ENCODE measurements at regions not wholly inside any gene's neighbourhood (a gene's known extent, or its start where the extent isn't known, plus 50 kb on each side); places are given as distances from the start of the nearest gene placed in this dataset.
"Not testable (repeated sequence)": the region's sequence is repeated elsewhere in the genome, so short reads cannot be mapped to it uniquely, and the experiment has no call there.

DNA sequence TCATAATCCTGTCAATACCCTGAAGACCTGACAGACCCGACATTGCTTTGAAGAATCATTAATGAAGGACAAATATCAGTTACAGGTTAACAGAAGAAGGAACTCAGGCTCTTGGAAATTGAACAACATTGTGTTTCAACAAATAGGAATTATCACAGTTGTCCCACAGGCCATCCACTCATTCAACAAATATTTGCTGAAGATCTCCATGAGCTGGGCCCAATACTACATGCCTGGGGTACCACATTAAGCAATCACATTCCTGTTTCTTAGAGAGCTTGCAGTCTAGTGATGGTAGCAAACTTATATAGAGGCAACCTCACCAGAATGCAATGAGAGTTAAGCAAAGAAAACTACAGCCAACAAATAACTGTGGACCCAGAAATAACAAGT lies 671.6 kb upstream of the ACVR2A start:
- peak; percentile 13 for DNase-seq

DNA sequence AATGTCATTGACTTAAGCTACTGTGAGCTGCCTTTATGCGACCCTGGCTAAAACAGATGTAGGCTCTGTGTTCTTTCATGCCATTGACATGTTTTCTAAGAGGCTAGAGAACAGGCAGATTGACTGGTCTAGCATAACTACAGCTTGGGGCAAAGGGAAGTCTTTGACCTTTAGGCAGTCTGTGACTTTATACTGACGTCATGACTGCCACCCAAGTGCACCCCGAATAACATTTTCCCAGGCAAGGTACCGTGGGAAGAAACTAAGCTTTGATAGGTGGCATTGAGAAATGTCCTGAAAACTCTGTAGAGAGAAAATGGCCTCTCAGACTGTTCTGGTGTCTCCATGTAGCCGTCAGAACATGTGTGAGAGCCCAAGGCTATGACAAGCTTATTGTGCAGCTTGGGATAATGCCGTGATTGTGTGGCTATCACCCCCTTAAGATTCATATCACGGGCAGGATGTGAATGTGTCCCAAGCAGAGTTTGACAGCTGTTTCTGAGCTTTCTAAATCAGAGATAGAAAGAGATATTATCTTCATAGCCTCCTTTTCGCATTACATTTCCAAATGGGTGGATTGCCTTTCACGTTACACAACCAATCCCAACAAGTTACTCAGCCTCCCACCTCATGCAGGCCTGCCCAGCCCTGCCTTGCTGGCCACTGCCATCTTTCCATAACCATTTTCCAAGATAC lies 672.2 kb upstream of the ACVR2A start:
- no peak for DNase-seq

DNA sequence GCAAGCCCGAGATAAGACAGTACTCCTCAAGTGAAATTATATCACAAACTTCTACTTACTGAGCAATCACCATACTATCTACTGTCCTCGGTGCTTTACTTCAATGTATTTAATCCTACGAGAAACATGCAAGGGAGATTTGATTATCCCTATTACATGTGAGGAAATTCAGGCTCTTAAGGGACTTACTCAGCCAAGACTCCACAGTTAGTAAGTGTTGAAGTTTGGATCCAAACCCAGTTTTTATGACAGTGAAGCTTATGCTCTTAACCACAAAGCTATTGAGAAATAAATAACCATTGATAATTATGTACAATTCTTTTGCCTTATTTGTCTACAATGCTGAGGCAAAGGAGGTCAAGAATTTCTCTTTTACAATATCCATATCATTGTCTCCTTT lies 672.9 kb upstream of the ACVR2A start:
- DNase-seq: peak; percentile 12

DNA sequence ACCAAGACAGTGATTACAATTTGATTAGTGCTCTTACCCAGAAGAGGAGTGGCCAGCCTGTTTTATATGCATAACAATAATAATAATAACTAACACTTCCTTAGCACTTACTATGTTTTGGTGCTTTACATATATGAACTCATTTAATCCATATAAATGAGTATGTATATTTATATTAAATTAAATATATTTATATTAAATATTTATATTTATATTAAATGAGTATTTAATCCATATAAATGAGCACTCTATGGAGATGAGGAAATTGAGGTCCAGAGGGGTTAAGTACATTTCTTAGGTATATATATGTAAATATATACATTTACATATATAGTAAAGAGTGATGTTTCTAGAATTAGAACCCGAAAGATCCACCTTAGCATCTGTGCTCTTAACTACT lies 673.9 kb upstream of the ACVR2A start:
- DNase-seq: no peak

DNA sequence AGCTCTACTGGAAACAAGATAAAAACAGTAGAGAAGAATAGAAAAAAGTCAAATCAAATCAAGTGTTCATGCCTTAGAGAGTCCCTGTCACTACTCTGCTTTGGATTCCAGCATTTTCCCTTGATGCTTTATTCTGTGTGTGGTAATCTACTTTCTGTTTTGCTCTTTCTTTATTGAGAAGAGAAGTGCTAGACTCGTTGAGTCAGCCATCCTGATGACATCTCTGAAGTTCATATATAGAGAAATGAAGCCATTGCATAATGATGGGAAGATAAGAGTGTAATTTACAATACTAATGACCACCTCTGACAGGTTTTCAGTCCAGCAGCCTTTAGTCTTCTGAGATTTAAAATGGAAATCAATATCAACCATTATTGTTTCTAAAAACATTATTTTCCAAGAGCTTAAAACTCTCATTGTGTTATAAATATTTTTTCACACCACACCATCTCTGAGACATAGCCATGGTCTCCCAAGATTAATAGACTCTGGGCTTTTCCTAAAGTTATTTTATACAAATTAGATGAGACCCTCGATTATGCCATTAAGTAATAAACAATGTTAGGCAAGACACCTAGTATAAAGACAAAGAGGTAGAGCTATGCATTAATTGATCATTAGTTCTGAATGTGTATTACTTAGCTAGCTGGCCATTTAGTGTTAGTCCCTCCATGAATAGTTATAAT lies 679.0 kb upstream of the ACVR2A start:
- DNase-seq: no peak

DNA sequence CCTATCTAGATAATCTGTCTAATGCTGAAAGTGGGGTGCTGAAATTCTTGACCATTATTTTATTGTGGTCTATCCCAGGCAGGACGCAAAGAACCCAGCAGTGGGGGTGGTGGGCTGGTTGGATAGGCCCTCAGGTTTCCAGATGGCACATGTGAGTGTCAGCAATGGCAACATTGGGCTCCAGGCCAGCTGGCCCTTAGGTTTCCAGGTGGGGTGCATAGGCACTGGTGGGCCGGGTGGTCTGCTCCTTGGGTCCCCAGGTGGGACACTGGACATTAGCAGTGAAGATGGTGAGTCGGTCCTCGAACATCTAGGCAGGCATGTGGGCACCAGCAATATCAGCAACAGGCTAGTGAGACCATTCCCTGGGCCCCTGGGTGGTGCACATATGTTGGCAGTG lies 680.3 kb upstream of the ACVR2A start:
- no peak for DNase-seq

DNA sequence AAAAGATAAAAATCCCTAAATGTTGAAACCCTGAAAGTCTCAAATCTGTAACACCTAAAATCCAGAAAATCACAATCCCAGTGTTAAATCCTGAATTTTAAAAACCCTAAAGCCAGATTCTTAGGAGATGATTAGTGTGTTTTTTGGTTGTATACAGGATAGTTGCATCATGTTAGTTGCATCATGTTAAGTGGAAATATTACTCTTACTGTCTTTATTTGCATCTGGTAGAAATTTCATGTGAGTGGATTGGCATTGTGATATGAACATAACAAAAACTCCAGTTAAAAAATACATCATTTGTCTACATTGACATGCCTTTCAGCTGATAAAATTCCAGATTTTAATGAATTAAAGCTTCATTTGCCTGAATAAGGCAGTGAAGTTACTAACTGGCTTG lies 683.1 kb upstream of the ACVR2A start:
- no peak for DNase-seq

DNA sequence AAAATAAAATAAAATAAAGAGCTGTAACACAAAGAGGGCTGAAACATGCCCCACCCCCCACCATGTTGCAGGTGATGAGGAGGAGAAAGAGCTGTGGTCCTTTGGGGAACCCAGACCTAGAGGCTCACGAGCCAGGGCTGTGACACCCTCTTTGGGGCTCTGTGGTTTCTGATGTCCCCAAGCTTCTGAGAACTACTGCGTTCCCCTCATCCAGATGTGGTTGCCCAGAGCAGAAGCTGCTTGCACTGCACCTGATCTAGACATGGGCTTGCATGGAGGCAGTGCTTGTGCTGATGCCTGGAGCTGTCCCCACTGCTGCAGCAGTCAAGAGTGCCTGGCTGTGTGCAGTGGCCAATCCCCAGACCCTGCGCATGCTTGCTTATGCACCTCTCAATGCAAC lies 687.9 kb upstream of the ACVR2A start:
- DNase-seq: no peak

DNA sequence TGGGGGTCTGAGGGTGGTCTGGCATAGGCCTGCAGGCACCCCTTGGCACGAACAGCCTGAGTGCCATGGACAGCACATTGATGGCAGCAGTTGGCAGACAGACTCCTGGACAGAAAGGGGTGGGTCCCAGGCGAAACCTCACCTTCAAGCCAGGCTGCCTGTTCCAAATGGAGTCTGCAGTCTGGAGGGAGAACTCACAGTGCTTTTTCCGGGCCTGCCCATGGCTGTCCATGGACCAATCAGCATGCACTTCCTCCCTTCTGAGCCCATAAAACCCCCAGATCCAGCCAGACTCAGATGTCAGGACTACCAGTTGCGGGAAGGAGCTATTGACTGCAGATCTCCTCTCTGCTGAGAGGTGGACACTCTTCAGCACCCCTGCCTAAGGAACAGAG lies 694.6 kb upstream of the ACVR2A start:
- DNase-seq: no peak

DNA sequence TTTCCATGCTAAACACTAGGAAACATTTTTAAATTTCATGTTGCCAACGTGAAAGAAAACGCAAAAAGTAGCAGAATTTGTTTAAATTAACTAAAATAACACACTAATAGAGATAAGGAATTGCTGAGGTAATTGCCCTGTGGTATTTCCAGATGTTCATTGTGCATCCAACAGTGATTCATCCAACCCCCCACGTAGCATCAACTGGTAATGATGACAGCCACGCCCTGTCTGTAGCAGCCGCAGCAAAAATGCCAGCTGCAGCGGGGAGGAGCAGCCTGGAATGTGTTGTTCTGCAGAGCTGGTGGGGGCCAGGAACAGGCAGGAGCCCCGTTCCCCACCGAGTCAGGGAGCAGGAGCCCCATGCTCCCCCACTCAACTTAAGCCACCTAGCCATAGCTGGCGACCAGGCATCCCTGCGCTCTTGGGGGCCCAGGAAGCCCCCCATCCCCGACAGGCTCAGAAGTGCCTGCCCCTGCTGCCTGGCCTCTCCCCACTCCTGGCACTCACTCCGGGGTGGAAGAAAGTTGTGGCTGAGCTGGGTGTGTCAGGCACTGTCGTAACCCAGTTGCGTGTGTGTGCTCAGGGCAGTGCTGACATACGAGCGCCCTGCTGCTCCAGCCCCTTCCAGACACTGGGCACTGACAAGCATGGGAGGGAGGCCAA lies 695.1 kb upstream of the ACVR2A start:
- no peak for DNase-seq

DNA sequence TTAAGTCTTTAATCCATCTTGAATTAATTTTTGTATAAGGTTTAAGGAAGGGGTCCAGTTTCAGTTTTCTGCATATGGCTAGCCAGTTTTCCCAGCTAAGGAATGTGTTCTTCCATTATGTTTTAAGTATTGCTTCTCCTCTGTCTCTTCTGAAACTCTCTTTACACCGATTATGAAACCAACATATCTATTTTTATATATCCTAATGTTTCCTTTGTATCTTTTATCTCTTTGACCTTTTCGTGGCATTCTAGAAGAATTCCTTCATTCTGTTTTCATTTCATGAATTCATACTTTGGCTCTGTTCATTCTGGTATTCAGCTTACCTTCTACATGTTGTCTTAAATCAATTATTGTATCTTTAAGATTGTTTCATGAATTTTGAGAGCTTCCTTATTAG lies 697.0 kb upstream of the ACVR2A start:
- DNase-seq: no peak

DNA sequence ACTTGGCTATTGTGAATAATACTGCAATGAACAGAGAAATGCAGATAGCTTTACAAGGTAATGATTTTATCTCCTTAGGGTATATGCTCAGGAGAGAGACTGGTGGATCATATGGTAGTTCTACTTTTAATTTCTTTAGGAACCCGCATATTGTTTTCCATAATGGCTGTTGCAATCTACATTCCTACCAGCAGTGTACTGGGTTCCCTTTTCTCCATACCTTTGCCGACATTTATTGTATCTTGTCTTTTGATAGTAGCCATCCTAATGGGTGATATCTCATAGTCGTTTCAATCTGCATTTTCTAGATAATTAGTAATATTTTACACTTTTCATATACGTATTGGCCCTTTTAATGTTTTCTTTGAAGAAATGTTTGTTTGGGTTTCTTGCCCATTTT lies 702.9 kb upstream of the ACVR2A start:
- DNase-seq: no peak

DNA sequence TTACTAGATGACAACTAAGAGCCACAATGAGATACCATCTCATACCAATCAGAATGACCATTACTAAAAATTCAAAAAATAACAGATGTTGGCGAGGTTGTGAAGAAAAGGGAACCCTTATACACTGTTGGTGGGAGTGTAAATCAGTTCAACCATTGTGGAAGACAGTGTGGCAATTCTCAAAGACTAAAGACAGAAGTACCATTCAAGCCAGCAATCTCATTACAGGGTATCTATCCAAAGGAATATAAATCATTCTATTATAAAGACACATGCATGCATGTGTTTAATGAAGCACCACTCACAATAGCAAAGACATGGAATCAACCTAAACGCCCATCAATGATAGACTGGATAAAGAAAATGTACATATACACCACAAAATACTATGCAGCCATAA lies 705.1 kb upstream of the ACVR2A start:
- not testable (repeated sequence) for DNase-seq

DNA sequence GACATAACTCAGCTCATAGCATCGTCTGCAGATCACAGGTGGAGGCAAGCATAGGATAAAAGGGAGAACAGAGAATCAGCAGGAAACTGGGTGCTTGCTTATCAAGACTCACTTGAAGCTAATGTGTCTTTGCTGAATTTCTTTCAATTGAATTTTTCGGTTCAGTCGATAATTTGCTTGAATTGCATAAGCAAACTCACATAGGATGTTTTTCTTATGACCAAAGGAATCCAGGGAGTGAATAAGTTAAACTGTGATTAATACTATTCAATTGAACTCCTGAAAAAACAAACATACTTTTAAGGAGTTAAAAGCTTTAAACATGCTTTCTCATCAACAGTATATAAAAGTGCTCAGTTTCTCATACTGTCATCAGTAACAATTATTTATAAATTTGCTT lies 707.1 kb upstream of the ACVR2A start:
- no peak for DNase-seq

DNA sequence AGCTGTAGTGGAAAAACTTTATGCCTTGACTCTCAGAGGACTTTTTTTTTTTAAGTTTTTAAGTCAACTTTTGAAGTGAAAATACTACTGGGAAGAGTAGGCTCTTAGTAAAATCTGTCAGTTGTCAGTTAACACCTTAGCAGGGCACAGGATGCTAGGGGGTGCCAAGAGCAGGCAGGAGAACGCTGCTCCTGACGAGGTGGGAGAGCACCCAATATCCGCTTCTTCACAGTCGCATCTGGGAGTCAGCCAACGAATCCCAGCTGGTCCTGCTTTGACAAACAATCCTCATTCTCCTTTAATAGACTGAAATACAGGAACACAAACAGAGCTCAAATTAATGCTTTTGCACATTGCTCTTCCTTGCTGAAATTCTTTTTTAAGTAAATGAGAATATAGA lies 709.5 kb upstream of the ACVR2A start:
- DNase-seq: no peak

DNA sequence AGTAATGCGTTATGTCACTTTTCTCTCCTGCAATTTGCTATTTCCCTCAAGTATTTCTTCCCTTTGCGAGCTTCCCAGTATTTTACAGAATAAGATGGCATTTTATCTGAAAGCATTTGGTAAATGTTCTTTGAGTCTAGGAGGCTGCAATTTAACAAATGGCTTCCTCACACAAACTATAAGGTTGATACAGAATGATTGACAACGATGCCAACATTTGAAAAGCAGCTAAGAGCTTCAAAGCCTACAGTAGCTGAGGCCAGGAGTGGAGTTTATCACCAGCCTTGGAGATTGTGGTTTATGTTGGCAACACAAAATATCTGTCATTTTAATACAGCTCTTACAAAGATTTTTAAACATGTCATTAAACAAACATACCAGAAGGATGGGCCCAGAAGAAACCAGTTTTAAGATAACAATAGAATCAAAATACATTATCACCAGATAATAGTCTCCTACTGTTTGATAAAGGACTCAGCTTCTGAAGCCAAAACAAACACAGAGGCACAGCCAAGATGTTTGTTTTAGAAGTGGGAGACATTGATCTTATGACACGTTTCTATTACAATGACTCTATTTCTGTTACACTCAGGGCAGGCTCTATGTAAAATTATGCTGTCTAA lies 711.4 kb upstream of the ACVR2A start:
- DNase-seq: no peak

DNA sequence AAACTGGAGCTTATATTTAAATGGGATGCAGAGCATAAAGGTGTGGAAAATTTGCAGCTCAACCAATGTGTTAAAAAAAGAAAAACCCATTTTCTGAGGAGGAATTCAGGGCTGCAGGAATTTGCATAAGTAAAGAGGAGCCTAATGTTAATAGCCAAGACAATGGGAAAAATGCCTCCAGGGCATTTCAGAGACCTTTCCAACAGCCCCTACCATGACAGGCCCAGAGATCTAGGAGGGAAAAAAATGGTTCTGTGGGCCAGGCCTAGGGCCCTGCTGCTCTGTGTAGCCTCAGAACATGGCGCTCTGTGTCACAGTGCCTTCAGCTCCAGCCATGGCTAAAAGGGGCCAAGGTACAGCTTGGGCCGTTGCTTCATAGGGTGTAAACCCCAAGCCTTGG lies 719.7 kb upstream of the ACVR2A start:
- no peak for DNase-seq

DNA sequence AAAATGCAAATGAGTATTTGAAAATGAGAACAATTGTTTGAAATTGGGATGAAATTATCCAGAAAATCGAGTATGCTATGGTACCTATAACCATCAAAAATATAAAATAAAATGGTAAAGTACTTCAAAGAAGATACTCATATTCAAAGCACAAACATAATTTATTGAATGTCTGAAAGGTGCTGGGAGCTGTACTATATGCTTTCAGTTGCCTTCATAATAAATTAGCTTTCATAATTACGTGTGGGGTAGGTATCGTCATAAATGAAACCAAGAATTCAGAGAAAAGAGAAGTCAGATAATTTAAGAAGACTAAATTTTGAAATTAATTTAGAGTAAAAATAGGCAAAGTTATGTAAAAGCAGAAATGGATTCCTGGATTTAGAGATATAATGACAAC lies 721.9 kb upstream of the ACVR2A start:
- no peak for DNase-seq

DNA sequence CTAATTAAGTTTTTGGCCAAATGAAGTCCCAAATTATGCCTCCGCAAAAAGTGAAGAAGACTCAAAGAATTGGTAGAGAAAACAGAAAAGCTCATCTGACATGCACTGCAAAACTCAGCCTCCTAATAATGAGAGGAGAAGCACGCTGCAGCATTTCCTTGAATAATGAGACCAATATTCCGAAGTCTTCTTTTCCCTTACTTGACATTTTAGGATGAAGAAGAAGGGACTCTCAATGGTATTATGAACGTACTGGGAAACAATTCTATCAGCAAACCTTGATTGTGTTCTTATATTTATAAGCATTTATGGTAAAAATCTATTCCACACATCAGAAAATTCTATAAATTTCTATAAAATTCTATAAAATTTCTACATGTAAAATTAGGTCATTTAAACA lies 733.9 kb upstream of the ACVR2A start:
- no peak for DNase-seq

DNA sequence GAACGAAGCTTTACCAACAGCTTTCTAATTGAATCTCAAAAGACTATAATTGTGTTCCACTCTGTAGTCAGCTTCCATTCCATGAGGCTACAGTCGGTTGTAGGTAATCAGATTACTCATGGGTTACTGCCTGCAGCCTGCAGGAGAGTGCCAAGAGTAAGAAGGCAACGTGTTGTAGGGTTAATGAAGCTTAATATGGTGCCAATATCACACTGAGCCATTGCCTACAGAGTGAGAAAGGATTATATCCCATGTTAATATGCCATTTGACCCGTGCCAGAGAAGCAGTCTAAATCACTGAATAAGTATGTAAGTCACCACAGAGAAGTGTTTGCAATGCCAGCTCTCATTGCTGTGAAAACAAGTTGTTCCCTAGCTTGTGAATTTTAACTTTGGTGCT lies 734.5 kb upstream of the ACVR2A start:
- DNase-seq: no peak

DNA sequence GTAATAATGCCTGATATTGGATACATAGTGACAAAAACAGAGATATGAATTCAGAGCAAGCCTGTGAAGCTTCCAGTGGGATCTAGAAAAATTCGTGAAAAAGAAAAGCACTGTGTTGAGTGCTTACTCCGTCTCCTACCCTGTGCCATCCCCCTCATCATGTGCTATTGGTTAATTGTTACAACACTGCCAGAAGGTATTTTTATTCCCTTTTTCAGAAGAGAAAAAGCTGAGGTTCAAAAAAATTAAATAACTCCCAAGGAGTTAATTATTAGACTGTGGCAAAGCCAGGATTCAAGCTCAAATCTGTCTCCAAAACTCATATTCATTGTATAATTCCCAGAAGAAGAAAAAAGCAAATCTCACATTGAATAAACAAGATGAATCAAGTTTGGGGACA lies 735.5 kb upstream of the ACVR2A start:
- no peak for DNase-seq

DNA sequence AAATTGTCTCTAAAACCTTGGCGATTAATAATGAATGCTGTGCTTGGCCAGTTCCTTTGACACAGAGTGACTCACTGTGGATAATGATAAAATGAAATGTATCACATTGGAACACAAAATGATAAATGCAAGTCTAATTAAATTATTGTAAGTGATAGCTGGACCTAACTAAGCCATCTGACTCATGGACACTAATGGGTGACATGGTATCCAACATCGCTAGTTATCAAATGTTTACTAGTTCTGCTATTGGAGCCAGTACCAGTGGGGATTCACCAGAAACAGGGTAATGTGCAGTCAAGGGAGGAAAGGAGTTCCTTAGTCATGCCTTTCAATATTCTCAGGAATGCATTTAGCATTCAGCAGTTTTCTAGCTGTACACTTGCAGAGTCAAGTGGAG lies 736.3 kb upstream of the ACVR2A start:
- no peak for DNase-seq

DNA sequence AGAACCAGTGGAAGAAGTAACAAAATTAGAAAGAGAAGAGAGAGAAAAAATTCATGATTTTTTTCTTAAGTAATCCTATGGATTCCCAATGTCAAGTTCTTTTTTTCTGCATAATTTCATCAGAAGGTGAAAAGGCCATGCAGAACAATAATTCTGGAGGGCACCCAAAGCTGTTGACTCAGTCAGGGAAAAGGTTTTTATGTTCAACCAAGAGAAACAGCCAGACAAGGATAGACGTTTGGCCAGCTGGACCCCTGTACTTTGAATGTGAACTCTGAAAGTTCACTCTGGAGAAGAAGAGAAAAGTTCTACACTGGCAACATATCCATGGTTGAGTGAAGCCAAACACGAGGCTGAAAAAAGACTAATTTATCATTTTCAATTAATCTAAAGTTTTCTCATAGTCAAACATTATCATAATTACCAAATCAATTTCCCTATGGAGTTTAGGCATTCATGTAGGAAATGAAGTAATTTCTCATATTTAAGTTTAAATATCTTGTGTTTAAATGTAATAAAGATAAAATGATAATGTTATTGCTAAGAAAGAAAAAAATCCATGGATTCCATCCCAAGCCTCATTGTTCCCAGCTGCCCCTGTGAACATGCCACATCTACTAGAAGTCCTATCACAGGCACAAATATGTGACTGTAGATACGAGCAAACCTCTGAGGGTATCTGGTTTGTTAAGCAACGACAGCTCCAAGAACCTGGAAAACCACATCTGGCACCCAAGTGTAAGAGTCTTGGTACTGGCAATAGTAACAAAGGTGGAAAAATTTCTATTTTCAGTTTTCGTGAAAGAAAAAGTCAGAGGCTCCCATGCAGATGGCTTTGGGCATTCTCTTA lies 742.7 kb upstream of the ACVR2A start:
- DNase-seq: no peak
